CD4-positive, alpha-beta memory T cell (primary cell): ENCODE measurements at regions not wholly inside any gene's neighbourhood (a gene's known extent, or its start where the extent isn't known, plus 50 kb on each side); places are given as distances from the start of the nearest gene placed in this dataset.

Experiments
- CTCF ChIA-PET: fragments of 350-600 bp; sonication (Branson Sonifier 250); formaldehyde crosslinking; loops from one replicate; lab custom pipeline; 2021; ENCODE audit warnings: inconsistent platforms; ENCODE audit not compliant: partially characterized antibody; lab: Charles Lee
- POLR2A ChIA-PET: fragments of 350-600 bp; sonication (Branson Sonifier 250); formaldehyde crosslinking; loops from one replicate; lab custom pipeline; 2021; ENCODE audit not compliant: partially characterized antibody; lab: Charles Lee
- DNase-seq, 5 donors: peaks; one replicate each; pipeline versions ENCODE4 v3.0.0 to v3.0.0-alpha.2; 2020 to 2022; ENCODE audit warnings: mixed read lengths in 1 of 5
- H3K27ac ChIP-seq: one replicate; pipeline ENCODE4 v1.7.0; 2013; ENCODE audit warnings: low read depth, low read length
- H3K27me3 ChIP-seq: 2 replicates; pipeline ENCODE4 v1.7.0; 2013; ENCODE audit warnings: mild to moderate bottlenecking, low read length, moderate library complexity; ENCODE audit not compliant: insufficient read depth
- H3K36me3 ChIP-seq: 2 replicates; pipeline ENCODE4 v1.7.0; 2013; ENCODE audit warnings: mild to moderate bottlenecking, low read length, moderate library complexity; ENCODE audit not compliant: insufficient read depth
- H3K4me1 ChIP-seq: 2 replicates; pipeline ENCODE4 v1.7.0; 2013; ENCODE audit warnings: mild to moderate bottlenecking, low read length, moderate library complexity; ENCODE audit not compliant: insufficient read depth
- H3K4me3 ChIP-seq, 2 donors: one replicate each; pipeline ENCODE4 v1.7.0; 2013; ENCODE audit warnings: low read length in 2 of 2, mild to moderate bottlenecking in 1 of 2
- H3K9me3 ChIP-seq, 2 donors: one replicate each; pipeline ENCODE4 v1.7.0; 2013; ENCODE audit warnings: low read length in 2 of 2, control low read depth in 1 of 2; ENCODE audit not compliant: control insufficient read depth in 1 of 2
- H3K27ac Mint-ChIP-seq, 7 donors: one replicate each; pipeline ENCODE4 v1.8.0; 2020 to 2021; ENCODE audit warnings: mixed read lengths in 7 of 7, mild to moderate bottlenecking in 6 of 7, inconsistent platforms in 3 of 7, moderate library complexity in 3 of 7
- H3K27me3 Mint-ChIP-seq, 2 donors: one replicate each; pipeline ENCODE4 v1.8.0; 2020 to 2021; ENCODE audit warnings: mixed read lengths in 2 of 2
- H3K36me3 Mint-ChIP-seq, 2 donors: one replicate each; pipeline ENCODE4 v1.8.0; 2020 to 2021; ENCODE audit warnings: mixed read lengths in 2 of 2, inconsistent platforms in 1 of 2, mild to moderate bottlenecking in 1 of 2
- H3K4me1 Mint-ChIP-seq, 4 donors: one replicate each; pipeline ENCODE4 v1.8.0; 2020 to 2021; ENCODE audit warnings: mixed read lengths in 4 of 4, mild to moderate bottlenecking in 1 of 4
- H3K4me3 Mint-ChIP-seq, 8 donors: one replicate each; pipeline ENCODE4 v1.8.0; 2020 to 2021; ENCODE audit warnings: mixed read lengths in 8 of 8, mild to moderate bottlenecking in 7 of 8, moderate library complexity in 6 of 8, inconsistent platforms in 3 of 8
- H3K9me3 Mint-ChIP-seq, 8 donors: one replicate each; pipeline ENCODE4 v1.8.0; 2020 to 2021; ENCODE audit warnings: mixed read lengths in 8 of 8, mild to moderate bottlenecking in 5 of 8, inconsistent platforms in 3 of 8, moderate library complexity in 1 of 8
- intact Hi-C: fragments of 100-400 bp; cut with micrococcal nuclease; formaldehyde crosslinking; loops from one replicate; pipeline ENCODE4 v1.15.1; 2023

DNA sequence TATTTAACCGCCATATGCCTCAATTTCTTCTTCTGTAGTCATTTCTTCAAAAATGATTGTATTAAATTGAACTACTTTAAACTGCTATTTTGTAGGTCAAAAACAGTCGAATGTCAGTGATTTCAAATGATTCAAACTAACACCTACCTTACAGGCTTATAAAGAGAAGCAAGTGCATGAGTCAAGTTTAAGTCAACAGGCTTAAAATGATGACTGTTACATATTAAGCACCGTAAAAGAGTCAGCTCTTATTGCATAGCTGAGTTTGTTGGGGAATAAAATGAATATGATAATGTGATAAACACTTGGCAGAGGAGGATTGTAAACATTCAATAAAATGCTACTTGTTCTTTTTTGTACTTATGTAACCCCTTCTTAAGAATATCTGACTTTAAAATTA, 90.1 kb upstream of the ANKRD1 start:
- intact Hi-C loops = no loop called here
- ChIA-PET POLR2A (no interaction called here), CTCF (interaction anchor here (13.8 kb wide), 1 partner anchor 241 kb away, joined by 324 read pairs; no protein-coding TSS in a partner anchor)
- H3K9me3 ChIP-seq = no peaks in the 10 kb centered on the region
- DNase-seq = no peak
- H3K36me3 ChIP-seq = no peaks in the 10 kb centered on the region
- H3K9me3 Mint-ChIP-seq = peaks cover 0 to 2% (median 0%) of the 10 kb centered on the region in 8 donors
- no peak overlapping the region for H3K27ac ChIP-seq
- peak overlapping the region in 1 of 7 donors; percentile 63 for H3K27ac Mint-ChIP-seq
- H3K27me3 ChIP-seq = no peaks in the 10 kb centered on the region
- H3K4me1 ChIP-seq = peaks cover 18% of the 10 kb centered on the region
- no peaks in the 10 kb centered on the region for H3K36me3 Mint-ChIP-seq
- H3K27me3 Mint-ChIP-seq = peaks cover 2 to 19% of the 10 kb centered on the region in 2 donors
- no peak overlapping the region for H3K4me3 ChIP-seq
- H3K4me1 Mint-ChIP-seq = peaks cover 11 to 21% (median 16%) of the 10 kb centered on the region in 4 donors
- H3K4me3 Mint-ChIP-seq = no peak overlapping the region

DNA sequence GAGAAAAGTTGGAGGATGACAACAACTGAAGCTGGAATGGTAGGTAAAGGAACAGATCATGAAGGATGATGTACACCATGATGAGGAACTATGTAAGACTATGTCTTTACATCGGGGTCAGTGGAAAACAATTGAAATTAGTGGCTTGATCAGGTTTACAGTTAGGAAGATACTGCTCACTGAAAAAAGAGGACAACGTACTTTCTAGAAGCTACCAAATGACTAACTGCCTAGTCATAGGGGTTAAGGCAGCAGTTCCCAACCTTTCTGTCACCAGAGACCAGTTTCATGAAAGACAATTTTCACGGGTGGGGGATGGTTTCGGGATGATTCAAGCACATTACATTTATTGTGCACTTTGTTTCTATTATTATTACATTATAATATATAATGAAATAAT, 91.6 kb upstream of the ANKRD1 start:
- H3K27me3 Mint-ChIP-seq = peaks cover 2 to 19% of the 10 kb centered on the region in 2 donors
- intact Hi-C loops = no loop called here
- H3K4me3 Mint-ChIP-seq = no peak overlapping the region
- H3K36me3 ChIP-seq = no peaks in the 10 kb centered on the region
- peaks cover 0 to 2% (median 0%) of the 10 kb centered on the region in 8 donors for H3K9me3 Mint-ChIP-seq
- no peaks in the 10 kb centered on the region for H3K27me3 ChIP-seq
- H3K4me3 ChIP-seq = no peak overlapping the region
- H3K4me1 Mint-ChIP-seq = peaks cover 0 to 8% (median 2%) of the 10 kb centered on the region in 4 donors
- H3K4me1 ChIP-seq = peaks cover 6% of the 10 kb centered on the region
- POLR2A ChIA-PET = no interaction called here
- no peak for DNase-seq
- CTCF ChIA-PET = interaction anchor here (13.8 kb wide), 1 partner anchor 239 kb away, joined by 324 read pairs; no protein-coding TSS in a partner anchor
- H3K9me3 ChIP-seq = no peaks in the 10 kb centered on the region
- H3K36me3 Mint-ChIP-seq = no peaks in the 10 kb centered on the region
- no peak overlapping the region for H3K27ac Mint-ChIP-seq
- H3K27ac ChIP-seq = no peak overlapping the region

DNA sequence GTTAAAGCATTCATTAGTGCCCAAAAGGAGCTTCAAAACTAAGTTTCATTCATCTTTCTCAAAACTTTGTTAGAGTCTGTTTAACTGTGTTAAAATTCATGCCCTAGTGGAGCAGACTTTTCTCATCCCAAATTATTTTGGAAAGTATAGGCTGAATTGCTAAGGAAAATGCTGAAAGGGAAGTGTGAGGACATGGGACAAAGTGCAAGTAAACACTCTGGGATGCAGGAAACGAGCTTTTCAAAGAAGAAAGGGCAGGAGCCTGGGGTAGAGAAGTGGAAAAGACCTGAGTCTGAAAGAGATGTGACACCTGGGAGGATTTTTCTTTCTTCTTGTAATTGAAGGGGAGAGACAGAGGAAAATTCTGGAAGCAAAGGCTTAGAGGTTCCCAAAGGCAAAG, 93.1 kb upstream of the ANKRD1 start:
- Mint-ChIP-seq H3K9me3 (peaks cover 0 to 2% (median 0%) of the 10 kb centered on the region in 8 donors), H3K27ac (no peak overlapping the region), H3K36me3 (no peaks in the 10 kb centered on the region), H3K4me1 (no peaks in the 10 kb centered on the region), H3K27me3 (peaks cover 5 to 21% of the 10 kb centered on the region in 2 donors), H3K4me3 (no peak overlapping the region)
- POLR2A ChIA-PET = interaction anchor here (1.2 kb wide), 1 partner anchor 10 kb away, joined by 3 read pairs; no protein-coding TSS in a partner anchor
- Histone ChIP-seq H3K9me3 (no peaks in the 10 kb centered on the region), H3K4me1 (no peaks in the 10 kb centered on the region), H3K4me3 (no peak overlapping the region), H3K27ac (no peak overlapping the region), H3K27me3 (no peaks in the 10 kb centered on the region), H3K36me3 (no peaks in the 10 kb centered on the region)
- intact Hi-C loops = no loop called here
- DNase-seq = no peak
- CTCF ChIA-PET = no interaction called here

DNA sequence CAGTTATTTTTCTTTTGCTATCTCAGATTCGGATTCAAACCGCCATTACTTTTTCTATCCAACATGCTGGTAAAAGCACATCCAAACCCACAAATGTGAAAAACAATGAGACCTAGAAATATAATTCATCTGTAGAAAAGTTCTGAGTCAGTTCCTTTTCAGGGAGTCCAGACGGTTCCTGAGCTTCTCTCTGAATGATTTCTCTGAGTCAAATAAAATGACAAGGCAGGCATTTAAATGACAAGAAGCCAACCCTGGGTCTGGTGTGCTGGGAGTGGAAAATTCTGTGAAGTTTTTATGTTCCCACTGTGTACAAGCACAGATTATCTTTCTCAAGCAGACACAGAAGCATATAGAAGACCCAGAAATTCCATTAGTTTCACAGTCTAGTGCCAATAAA, 96.3 kb upstream of the ANKRD1 start:
- POLR2A ChIA-PET = interaction anchor here (0.8 kb wide), 1 partner anchor 203 kb away, joined by 4 read pairs; the partner anchor contains the start of gene PCGF5
- no peaks in the 10 kb centered on the region for H3K4me1 ChIP-seq
- Mint-ChIP-seq H3K4me1 (no peaks in the 10 kb centered on the region), H3K27ac (no peak overlapping the region), H3K27me3 (peaks cover 8 to 15% of the 10 kb centered on the region in 2 donors), H3K36me3 (no peaks in the 10 kb centered on the region), H3K4me3 (no peak overlapping the region), H3K9me3 (peaks cover 0 to 2% (median 0%) of the 10 kb centered on the region in 8 donors)
- no peaks in the 10 kb centered on the region for H3K36me3 ChIP-seq
- H3K27me3 ChIP-seq = no peaks in the 10 kb centered on the region
- no peaks in the 10 kb centered on the region for H3K9me3 ChIP-seq
- H3K27ac ChIP-seq = no peak overlapping the region
- H3K4me3 ChIP-seq = no peak overlapping the region
- intact Hi-C loops = no loop called here
- CTCF ChIA-PET = interaction anchor here (4.1 kb wide), 1 partner anchor 11 kb away, joined by 25 read pairs; no protein-coding TSS in a partner anchor
- DNase-seq = no peak

DNA sequence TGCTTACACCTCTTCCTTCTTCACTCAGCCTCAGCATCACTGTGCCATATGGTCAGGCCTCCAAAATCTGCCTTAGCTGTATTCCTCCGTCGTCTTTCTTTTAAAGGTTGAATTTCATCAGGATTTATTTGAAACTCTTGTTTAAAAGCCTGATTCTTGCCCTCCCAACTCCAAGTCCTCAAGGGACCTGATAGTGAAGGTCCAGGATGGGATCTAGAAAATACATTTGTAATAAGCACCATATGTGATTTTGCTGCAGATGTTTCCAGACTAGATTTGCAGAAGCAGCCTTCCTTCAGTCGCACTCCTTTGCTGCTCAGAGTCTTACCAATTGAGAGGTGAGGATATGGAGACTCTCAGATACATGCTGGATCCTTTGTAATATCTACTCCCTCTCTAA, 101.0 kb upstream of the ANKRD1 start:
- no peaks in the 10 kb centered on the region for H3K4me1 Mint-ChIP-seq
- no peak overlapping the region for H3K4me3 ChIP-seq
- peaks cover 0 to 5% (median 2%) of the 10 kb centered on the region in 8 donors for H3K9me3 Mint-ChIP-seq
- no peak overlapping the region for H3K4me3 Mint-ChIP-seq
- H3K36me3 Mint-ChIP-seq = no peaks in the 10 kb centered on the region
- no peaks in the 10 kb centered on the region for H3K9me3 ChIP-seq
- H3K27ac Mint-ChIP-seq = no peak overlapping the region
- POLR2A ChIA-PET = no interaction called here
- CTCF ChIA-PET = interaction anchor here (3.1 kb wide), 1 partner anchor 15 kb away, joined by 7 read pairs; no protein-coding TSS in a partner anchor
- intact Hi-C loops = no loop called here
- H3K36me3 ChIP-seq = no peaks in the 10 kb centered on the region
- H3K27me3 Mint-ChIP-seq = peaks cover 5 to 6% of the 10 kb centered on the region in 2 donors
- H3K27ac ChIP-seq = no peak overlapping the region
- no peaks in the 10 kb centered on the region for H3K4me1 ChIP-seq
- H3K27me3 ChIP-seq = no peaks in the 10 kb centered on the region
- no peak for DNase-seq

DNA sequence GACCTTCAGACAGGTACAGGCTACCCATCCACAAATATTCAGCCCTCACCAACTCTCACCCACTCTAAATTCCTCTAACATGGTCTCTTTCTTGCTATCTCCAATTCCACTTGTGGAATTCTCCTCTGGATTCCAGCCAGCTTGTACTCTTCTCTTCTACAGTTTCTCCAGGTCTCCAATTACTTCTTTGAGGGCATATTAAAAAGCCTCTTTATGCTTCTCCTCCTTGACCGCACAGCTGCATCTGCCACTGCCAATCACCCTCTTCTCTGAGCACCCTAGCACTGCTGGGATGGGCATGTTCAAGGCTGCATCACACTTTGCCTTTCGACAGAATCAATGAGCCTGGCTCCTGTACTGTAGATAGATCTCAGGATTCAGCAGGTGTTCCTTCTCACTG, 101.5 kb upstream of the ANKRD1 start:
- no peaks in the 10 kb centered on the region for H3K36me3 Mint-ChIP-seq
- no peaks in the 10 kb centered on the region for H3K4me1 ChIP-seq
- DNase-seq = no peak
- H3K27me3 ChIP-seq = no peaks in the 10 kb centered on the region
- H3K9me3 ChIP-seq = no peaks in the 10 kb centered on the region
- no peak overlapping the region for H3K4me3 Mint-ChIP-seq
- no peak overlapping the region for H3K27ac Mint-ChIP-seq
- H3K36me3 ChIP-seq = no peaks in the 10 kb centered on the region
- no peak overlapping the region for H3K27ac ChIP-seq
- CTCF ChIA-PET = interaction anchor here (3.1 kb wide), 1 partner anchor 16 kb away, joined by 7 read pairs; no protein-coding TSS in a partner anchor
- POLR2A ChIA-PET = no interaction called here
- H3K4me3 ChIP-seq = no peak overlapping the region
- intact Hi-C loops = no loop called here
- peaks cover 5 to 6% of the 10 kb centered on the region in 2 donors for H3K27me3 Mint-ChIP-seq
- no peaks in the 10 kb centered on the region for H3K4me1 Mint-ChIP-seq
- peaks cover 0 to 7% (median 2%) of the 10 kb centered on the region in 8 donors for H3K9me3 Mint-ChIP-seq

DNA sequence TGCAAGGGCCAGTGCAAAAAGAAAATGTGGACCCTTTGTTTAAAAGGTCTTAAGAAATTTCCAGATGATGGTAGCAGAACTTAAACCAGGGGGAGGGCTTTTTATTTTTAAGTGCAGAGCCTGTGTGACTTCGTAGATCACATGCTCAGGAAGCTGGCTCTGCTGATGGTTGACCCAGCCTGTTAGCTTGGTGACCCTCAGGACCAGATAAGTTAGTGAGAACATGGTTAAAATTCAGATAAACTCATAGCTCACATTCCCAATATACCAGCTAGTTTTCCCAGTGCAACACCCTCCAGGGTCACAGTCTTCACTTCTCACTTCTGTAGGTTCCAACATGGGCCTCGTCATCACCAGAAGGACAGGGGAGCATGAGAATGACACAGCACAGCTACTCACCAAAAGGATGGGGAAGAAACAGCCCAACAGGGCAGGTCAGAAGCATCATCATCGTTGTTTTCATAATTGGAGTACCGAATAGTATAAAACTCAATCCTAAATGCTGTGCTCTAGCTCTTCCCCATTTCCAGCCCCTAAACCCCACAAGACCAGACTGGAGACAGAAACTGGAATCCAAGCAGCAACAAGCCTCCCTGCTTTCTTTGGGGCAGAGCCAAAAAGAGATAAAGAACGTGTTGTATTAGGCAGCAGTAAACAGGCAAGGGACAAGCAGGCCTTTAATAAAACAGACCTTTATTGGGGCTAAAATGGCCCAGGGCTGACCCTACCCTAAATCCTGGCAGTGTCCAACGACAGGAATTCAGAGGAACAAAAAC, 102.2 kb upstream of the ANKRD1 start:
- intact Hi-C loops = no loop called here
- Histone ChIP-seq H3K27ac (no peak overlapping the region), H3K4me3 (no peak overlapping the region), H3K4me1 (no peaks in the 10 kb centered on the region), H3K27me3 (no peaks in the 10 kb centered on the region), H3K9me3 (no peaks in the 10 kb centered on the region), H3K36me3 (no peaks in the 10 kb centered on the region)
- H3K27me3 Mint-ChIP-seq = peaks cover 4% of the 10 kb centered on the region in 2 donors
- POLR2A ChIA-PET = no interaction called here
- H3K9me3 Mint-ChIP-seq = peaks cover 0 to 7% (median 2%) of the 10 kb centered on the region in 8 donors
- CTCF ChIA-PET = interaction anchor here (3.1 kb wide), 1 partner anchor 16 kb away, joined by 7 read pairs; no protein-coding TSS in a partner anchor
- H3K27ac Mint-ChIP-seq = no peak overlapping the region
- H3K36me3 Mint-ChIP-seq = no peaks in the 10 kb centered on the region
- H3K4me3 Mint-ChIP-seq = no peak overlapping the region
- no peak for DNase-seq
- no peaks in the 10 kb centered on the region for H3K4me1 Mint-ChIP-seq
